Gastroesophageal sphincter (tissue), 4 donors: ENCODE measurements at regions not wholly inside any gene's neighbourhood (a gene's known extent, or its start where the extent isn't known, plus 50 kb on each side); places are given as distances from the start of the nearest gene placed in this dataset.

Source experiments
- ATAC-seq: fragments of 150-250 bp; one replicate; pipeline ENCODE4 v1.9.1; 2016; ENCODE audit warnings: mild to moderate bottlenecking, moderate library complexity
- H3K27ac ChIP-seq, 4 donors: fragments of 200-600 bp; sonication (generic) in 3 of 4; 1 replicate in 3 of 4; 2 replicates in 1 of 4; pipeline ENCODE4 v1.5.1; 2016 to 2019
- H3K27me3 ChIP-seq: fragments of 200-600 bp; sonication (generic); one replicate; pipeline ENCODE4 v1.5.1; 2019
- H3K36me3 ChIP-seq, 2 donors: fragments of 200-600 bp; sonication (generic); one replicate each; pipeline ENCODE4 v1.5.1; 2019; ENCODE audit warnings: control low read depth in 1 of 2
- H3K4me1 ChIP-seq, 3 donors: fragments of 200-600 bp; sonication (generic); 1 replicate in 2 of 3; 2 replicates in 1 of 3; pipeline ENCODE4 v1.5.1; 2016 to 2019; ENCODE audit warnings: control low read depth in 2 of 3
- H3K4me3 ChIP-seq, 2 donors: fragments of 200-600 bp; sonication (generic); one replicate each; pipeline ENCODE4 v1.5.1; 2019; ENCODE audit warnings: mild to moderate bottlenecking in 1 of 2, moderate library complexity in 1 of 2
- H3K9me3 ChIP-seq, 3 donors: fragments of 200-600 bp; sonication (generic); one replicate each; pipeline ENCODE4 v1.5.1; 2017 to 2019; ENCODE audit warnings: control low read depth in 2 of 3
- EP300 ChIP-seq: sonication (generic); formaldehyde crosslinking; IDR thresholded peaks from one replicate; pipeline ENCODE4 v1.6.1; 2017; ENCODE audit warnings: antibody characterized with exemption, mild to moderate bottlenecking
- POLR2A ChIP-seq, 2 donors: fragments of 450-650 bp; IDR thresholded peaks; one replicate each; pipeline ENCODE4 v1.6.1; 2017; ENCODE audit warnings: antibody characterized with exemption in 2 of 2, mild to moderate bottlenecking in 2 of 2, moderate library complexity in 1 of 2
- POLR2AphosphoS5 ChIP-seq: sonication (generic); formaldehyde crosslinking; IDR thresholded peaks from one replicate; pipeline ENCODE4 v1.6.1; 2017; ENCODE audit warnings: antibody characterized with exemption
- WGBS, 2 donors: methylation state at CpG; one replicate each; pipeline ENCODE4 v1.1.5; 2018; ENCODE audit warnings: low coverage in 1 of 2; 5-methylcytosine and 5-hydroxymethylcytosine counted together
- TF ChIP-seq, protein P1 (sequence below), 4 experiments: fragments of 200-600 bp in 2 of 4; fragments of 450-650 bp in 2 of 4; sonication (generic) in 1 of 4; IDR thresholded peaks; one replicate each; pipeline ENCODE4 v1.5.1; 2017 to 2019; ENCODE audit warnings: antibody characterized with exemption in 4 of 4, mild to moderate bottlenecking in 2 of 4, moderate library complexity in 2 of 4

DNA sequence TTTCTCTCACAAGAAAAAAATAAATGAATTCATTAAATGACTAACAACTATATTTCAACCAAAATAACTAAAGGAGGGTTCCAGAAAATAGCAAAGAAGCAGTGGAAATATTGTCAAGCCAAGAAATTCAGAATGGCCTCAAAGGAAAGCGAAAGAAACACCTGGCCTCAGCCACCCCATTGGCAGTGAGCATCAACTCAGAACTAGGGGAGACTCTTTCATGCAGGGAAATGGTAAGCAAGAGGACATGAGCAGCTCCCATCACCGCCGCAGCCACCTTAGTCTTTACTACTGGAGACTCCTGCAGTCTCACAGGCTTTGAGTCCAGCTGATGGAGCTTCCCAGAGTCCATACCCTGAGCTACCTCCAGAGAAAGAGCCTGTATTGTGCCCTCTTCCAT lies 343.9 kb upstream of the GRAMD2B start:
- no peak for TF ChIP-seq POLR2A (IDR thresholded peaks at IDR 0.05)
- TF ChIP-seq, protein P1, sequence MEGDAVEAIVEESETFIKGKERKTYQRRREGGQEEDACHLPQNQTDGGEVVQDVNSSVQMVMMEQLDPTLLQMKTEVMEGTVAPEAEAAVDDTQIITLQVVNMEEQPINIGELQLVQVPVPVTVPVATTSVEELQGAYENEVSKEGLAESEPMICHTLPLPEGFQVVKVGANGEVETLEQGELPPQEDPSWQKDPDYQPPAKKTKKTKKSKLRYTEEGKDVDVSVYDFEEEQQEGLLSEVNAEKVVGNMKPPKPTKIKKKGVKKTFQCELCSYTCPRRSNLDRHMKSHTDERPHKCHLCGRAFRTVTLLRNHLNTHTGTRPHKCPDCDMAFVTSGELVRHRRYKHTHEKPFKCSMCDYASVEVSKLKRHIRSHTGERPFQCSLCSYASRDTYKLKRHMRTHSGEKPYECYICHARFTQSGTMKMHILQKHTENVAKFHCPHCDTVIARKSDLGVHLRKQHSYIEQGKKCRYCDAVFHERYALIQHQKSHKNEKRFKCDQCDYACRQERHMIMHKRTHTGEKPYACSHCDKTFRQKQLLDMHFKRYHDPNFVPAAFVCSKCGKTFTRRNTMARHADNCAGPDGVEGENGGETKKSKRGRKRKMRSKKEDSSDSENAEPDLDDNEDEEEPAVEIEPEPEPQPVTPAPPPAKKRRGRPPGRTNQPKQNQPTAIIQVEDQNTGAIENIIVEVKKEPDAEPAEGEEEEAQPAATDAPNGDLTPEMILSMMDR (IDR thresholded peaks at IDR 0.05): no peak
- TF ChIP-seq EP300: no peak
- no peak for TF ChIP-seq POLR2AphosphoS5
- H3K36me3 ChIP-seq: no peaks in the 10 kb centered on the region
- no peaks in the 10 kb centered on the region for H3K4me1 ChIP-seq
- no peak for ATAC-seq
- H3K4me3 ChIP-seq: no peak overlapping the region
- WGBS, 2 donors: 23 to 33% methylated on average over 3 of the region's 3 CpGs
- peaks cover 0 to 33% (median 0%) of the 10 kb centered on the region in 3 donors for H3K9me3 ChIP-seq
- no peaks in the 10 kb centered on the region for H3K27me3 ChIP-seq
- no peak overlapping the region for H3K27ac ChIP-seq

- TF ChIP-seq EP300 (no peak), POLR2A (IDR thresholded peaks at IDR 0.05) (no peak), POLR2AphosphoS5 (no peak)
- TF ChIP-seq, protein P1 (IDR thresholded peaks at IDR 0.05): no peak
- Histone ChIP-seq H3K4me3 (no peak overlapping the region), H3K4me1 (no peaks in the 10 kb centered on the region), H3K36me3 (no peaks in the 10 kb centered on the region), H3K27me3 (no peaks in the 10 kb centered on the region), H3K27ac (no peak overlapping the region), H3K9me3 (peaks cover 0 to 49% (median 0%) of the 10 kb centered on the region in 3 donors)
- 86 to 94% methylated on average over 2 of the region's 2 CpGs for WGBS, 2 donors
- ATAC-seq: no peak
Observed at GRCh38 chr5:126081209-126081608, 342.0 kb upstream of the GRAMD2B start.

- Histone ChIP-seq H3K27me3 (no peaks in the 10 kb centered on the region), H3K4me3 (no peak overlapping the region), H3K9me3 (peaks cover 0 to 5% (median 0%) of the 10 kb centered on the region in 3 donors), H3K36me3 (no peaks in the 10 kb centered on the region), H3K4me1 (no peaks in the 10 kb centered on the region), H3K27ac (no peak overlapping the region)
- no peak for TF ChIP-seq POLR2A (IDR thresholded peaks at IDR 0.05)
- no peak for TF ChIP-seq EP300
- ATAC-seq: no peak
- 0 to 44% methylated on average over 1 to 2 of the region's 2 CpGs for WGBS, 2 donors
Observed at GRCh38 chr5:126093041-126093440, 330.2 kb upstream of the GRAMD2B start.

DNA sequence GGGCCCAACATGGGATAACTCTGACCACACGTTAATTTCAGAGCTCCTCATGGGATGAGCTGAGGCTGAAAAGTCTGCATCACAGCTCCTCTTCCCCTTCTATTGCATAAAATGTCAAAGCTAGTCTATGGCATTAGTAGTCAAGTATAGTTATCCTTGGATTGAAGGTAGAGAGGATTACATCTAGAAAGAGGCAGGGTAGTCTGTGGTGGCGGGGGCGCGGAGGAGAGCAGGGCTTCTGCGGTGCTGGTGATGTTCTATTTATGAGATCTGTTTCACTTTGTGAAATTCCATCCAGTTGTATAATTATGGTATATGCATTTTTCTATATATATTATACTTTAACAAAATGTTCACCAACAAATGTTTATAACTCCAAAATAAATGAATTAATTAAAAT lies 329.5 kb upstream of the GRAMD2B start:
- 91 to 97% methylated on average over 4 to 5 of the region's 5 CpGs for WGBS, 2 donors
- H3K27ac ChIP-seq: no peak overlapping the region
- ATAC-seq: no peak
- no peak overlapping the region for H3K4me3 ChIP-seq
- TF ChIP-seq POLR2AphosphoS5: no peak
- no peak for TF ChIP-seq POLR2A (IDR thresholded peaks at IDR 0.05)
- TF ChIP-seq, protein P1 (IDR thresholded peaks at IDR 0.05): no peak
- TF ChIP-seq EP300: no peak
- no peaks in the 10 kb centered on the region for H3K4me1 ChIP-seq
- H3K36me3 ChIP-seq: no peaks in the 10 kb centered on the region
- no peaks in the 10 kb centered on the region for H3K27me3 ChIP-seq
- peaks cover 0 to 5% (median 0%) of the 10 kb centered on the region in 3 donors for H3K9me3 ChIP-seq

GRCh38 chr5:126094991-126095390 lies 328.2 kb upstream of the GRAMD2B start:
- Histone ChIP-seq H3K9me3 (peaks cover 0 to 5% (median 0%) of the 10 kb centered on the region in 3 donors), H3K36me3 (no peaks in the 10 kb centered on the region), H3K27me3 (no peaks in the 10 kb centered on the region), H3K27ac (no peak overlapping the region), H3K4me1 (no peaks in the 10 kb centered on the region), H3K4me3 (no peak overlapping the region)
- TF ChIP-seq, protein P1 (IDR thresholded peaks at IDR 0.05): no peak
- TF ChIP-seq POLR2A (IDR thresholded peaks at IDR 0.05): no peak
- TF ChIP-seq EP300: no peak
- TF ChIP-seq POLR2AphosphoS5: no peak
- no peak for ATAC-seq
- WGBS, 2 donors: 75 to 88% methylated on average over 2 of the region's 2 CpGs
